ENCODE measurements at regions not wholly inside any gene's neighbourhood (a gene's known extent, or its start where the extent isn't known, plus 50 kb on each side); places are given as distances from the start of the nearest gene placed in this dataset.

- DNase-seq (ENCODE audit: low read depth): no peak
- no peak for TF ChIP-seq CTCF (conservative IDR thresholded peaks at IDR 0.05; ENCODE audit: low read depth, low read length)
Measured at GRCh38 chr4:20122198-20122988, 129.3 kb upstream of the SLIT2 start.

DNA sequence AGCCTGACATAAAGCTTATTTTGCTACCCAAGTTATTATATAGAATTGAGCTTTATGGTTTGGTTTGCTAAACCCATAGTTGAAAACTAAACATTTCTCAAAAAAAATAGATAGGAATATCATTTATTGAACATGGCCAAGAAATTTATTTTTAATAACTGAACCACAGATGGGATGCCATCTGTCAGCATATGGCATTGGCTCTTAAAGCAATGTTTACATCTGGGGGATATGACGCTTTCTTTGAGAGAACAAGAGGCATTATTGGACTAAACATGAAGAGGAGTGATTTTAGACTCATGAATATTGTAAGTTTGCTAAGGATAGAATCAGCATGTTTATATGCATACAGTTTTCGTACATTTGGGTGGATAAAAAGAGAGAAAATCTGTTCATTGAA, 132.6 kb upstream of the SLIT2 start:
- TF ChIP-seq CTCF (conservative IDR thresholded peaks at IDR 0.05; ENCODE audit: low read depth, low read length): no peak
- no peak for DNase-seq (ENCODE audit: low read depth)
- H3K4me3 ChIP-seq (ENCODE audit: low read depth, low read length): no peak overlapping the region

More at GRCh38 chr4:20122198-20122988, 129.3 kb upstream of the SLIT2 start:
- no peak overlapping the region for H3K4me3 ChIP-seq (ENCODE audit: low read depth, low read length)

- H3K4me3 ChIP-seq (ENCODE audit: low read depth, low read length): no peak overlapping the region
- DNase-seq (ENCODE audit: low read depth): no peak
- no peak for TF ChIP-seq CTCF (conservative IDR thresholded peaks at IDR 0.05; ENCODE audit: low read depth, low read length)
Measured at GRCh38 chr4:20109391-20109790, 142.3 kb upstream of the SLIT2 start.

- H3K4me3 ChIP-seq (ENCODE audit: low read depth, low read length): no peak overlapping the region
- TF ChIP-seq CTCF (conservative IDR thresholded peaks at IDR 0.05; ENCODE audit: low read depth, low read length): no peak
- no peak for DNase-seq (ENCODE audit: low read depth)
Measured at GRCh38 chr4:20106921-20107320, 144.8 kb upstream of the SLIT2 start.

- no peak for DNase-seq (ENCODE audit: low read depth)
- no peak for TF ChIP-seq CTCF (conservative IDR thresholded peaks at IDR 0.05; ENCODE audit: low read depth, low read length)
- no peak overlapping the region for H3K4me3 ChIP-seq (ENCODE audit: low read depth, low read length)
Measured at GRCh38 chr4:20101831-20102230, 149.9 kb upstream of the SLIT2 start.

GRCh38 chr4:20096911-20097310, 154.8 kb upstream of the SLIT2 start:
- DNase-seq (ENCODE audit: low read depth): no peak
- H3K4me3 ChIP-seq (ENCODE audit: low read depth, low read length): no peak overlapping the region
- no peak for TF ChIP-seq CTCF (conservative IDR thresholded peaks at IDR 0.05; ENCODE audit: low read depth, low read length)
